ENCODE measurements at regions not wholly inside any gene's neighbourhood (a gene's known extent, or its start where the extent isn't known, plus 50 kb on each side); places are given as distances from the start of the nearest gene placed in this dataset.

DNA sequence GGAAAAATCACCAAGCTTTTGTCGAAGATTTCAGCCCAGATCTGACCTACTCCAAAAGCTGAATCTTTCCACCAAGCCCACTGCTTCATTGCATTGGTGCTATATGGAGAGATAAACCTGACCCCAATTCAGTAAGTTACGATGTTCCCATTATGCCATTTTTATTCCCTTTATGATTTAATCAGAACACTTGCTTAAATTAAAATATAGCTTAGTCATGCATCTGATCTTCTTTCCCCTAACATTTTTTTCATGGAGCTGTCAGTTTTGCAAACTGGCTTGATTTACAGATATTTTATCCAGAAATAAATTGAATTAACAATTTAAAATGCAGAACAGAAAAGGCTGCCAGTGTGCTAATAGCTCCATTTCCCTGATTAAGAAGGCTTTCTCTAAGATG is 503.5 kb upstream of the C1orf87 start:
- DNase-seq = no peak

DNA sequence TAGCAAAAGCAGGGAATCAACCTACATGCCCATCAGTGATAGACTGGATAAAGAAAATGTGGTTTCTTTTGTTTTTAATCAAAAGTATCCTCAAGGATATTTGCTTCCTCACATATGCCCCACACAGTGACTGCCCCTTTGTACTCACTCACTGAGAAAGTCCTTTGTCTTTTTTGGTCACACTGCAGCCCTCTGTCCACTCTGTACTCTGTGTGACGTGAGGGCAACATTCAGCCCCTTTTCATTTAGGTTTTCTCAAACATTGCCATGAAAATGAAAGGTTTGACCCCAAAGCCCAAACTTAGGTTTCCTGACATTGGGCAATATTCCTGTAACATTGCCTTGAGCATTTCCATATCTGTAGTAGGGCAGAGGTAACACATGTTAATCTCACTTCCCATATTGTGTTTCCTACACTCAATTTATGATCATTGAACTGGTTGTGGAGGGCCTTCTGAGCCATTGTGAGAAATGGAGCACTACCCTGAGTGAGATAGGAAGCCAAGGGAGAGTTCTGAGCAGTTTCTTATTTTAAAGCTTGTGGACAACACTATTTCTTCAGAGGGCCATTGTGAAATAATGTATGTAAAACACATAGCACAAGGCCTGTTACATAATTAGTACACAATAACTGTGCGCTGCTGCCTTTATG is 501.9 kb upstream of the C1orf87 start:
- DNase-seq = no peak

DNA sequence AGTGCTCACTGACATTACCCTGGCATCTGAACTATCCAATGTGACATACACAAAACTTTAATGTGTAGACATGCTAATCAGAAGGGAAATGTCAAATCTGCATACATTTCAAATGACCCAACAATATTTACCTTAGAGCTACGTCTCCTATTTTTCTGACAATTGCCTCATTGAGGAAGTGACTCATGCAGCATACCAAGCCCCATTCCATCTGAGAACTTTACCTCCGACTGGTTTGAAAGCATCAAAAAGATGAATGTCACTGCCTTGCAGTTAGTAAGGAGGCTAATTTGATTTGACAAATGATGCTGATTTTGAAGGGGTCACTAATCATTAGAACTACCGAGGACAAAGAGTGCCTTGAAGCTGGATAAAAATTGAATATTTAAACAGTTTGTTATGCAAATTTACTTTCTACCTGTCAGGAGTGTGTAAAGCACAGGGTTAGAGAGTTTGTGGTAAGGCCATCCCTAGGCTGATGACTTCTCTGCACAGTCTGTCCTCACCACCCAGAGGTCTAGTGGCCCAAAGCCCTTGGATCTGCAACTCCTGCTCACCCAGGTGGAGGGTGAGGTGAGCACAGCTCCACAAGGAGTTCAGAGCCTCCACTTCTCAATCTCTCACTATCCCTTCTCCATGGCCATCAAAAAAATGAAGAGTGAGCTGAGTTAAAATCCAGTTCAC is 500.3 kb upstream of the C1orf87 start:
- DNase-seq = no peak

DNA sequence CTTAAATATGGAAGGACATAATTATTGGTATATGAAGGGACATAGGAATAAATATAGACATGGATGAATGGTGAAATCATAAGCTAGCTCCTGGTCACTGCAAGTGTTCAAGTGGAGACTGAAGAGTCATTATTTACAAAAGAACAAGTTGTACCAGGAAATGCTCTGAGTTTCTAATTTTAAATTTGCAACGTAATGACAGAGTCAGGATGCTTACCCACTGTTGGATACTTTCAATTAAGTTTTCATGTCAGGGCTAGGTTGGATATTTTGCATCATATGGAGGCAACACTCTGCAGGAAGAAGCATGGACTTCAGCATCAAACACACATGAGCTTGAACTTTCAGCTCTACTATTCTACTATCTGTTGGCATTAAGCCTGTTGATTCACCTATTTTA is 499.6 kb upstream of the C1orf87 start:
- no peak for DNase-seq

DNA sequence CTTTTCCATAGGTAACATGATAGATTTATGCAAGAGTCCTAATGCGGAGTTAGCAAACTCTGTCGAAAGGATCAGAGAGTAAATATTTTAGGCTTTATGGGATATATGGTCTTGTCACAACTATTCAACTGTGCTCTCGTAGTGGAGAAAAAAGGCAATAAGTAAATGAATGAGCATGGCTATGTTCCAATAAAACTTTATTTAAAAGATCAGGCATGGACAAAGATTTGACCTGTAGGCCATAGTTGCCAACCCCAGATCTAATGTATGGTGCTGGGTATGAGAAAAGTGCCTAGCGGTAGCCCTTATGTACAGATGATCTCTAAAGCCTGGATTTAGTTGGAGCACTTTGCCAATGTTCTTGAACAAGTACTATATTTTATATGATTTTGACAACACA is 498.8 kb upstream of the C1orf87 start:
- no peak for DNase-seq

DNA sequence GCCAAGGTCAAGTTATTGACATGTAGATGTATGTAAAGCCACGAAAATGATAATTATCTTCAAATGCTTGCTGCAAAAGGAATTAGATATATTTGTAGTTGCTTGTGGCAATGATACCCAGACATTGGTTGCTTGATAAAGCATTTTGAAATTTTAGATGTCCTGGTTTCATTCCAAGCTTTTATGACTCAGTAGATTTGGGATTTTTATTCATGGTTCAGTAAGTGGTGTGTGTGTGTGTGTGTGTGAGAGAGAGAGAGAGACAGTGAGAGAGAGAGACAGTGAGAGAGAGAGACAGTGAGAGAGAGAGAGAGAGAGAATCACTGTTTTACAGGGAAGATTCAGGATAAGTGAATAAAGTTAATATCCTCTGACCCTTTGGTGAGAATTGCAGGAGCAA is 498.2 kb upstream of the C1orf87 start:
- DNase-seq = no peak

DNA sequence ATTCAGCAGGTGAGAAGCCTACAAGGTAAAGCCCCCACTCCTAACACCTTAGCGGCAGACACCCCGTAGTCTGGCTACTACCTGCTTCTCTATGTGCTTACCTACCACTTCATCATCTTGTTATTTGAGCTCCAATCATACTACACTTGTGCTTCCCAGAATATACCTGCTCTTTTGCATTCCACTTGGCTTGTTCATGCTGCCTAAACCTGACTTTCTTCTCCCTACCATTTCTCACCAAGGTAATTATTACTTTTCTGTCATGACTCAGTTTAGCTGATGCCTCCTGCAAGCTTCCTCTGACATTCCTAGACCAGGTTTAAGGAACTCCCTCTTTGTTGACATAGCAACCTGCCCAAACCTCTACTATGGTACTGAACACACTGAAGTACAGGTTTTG is 495.6 kb upstream of the C1orf87 start:
- no peak for DNase-seq

DNA sequence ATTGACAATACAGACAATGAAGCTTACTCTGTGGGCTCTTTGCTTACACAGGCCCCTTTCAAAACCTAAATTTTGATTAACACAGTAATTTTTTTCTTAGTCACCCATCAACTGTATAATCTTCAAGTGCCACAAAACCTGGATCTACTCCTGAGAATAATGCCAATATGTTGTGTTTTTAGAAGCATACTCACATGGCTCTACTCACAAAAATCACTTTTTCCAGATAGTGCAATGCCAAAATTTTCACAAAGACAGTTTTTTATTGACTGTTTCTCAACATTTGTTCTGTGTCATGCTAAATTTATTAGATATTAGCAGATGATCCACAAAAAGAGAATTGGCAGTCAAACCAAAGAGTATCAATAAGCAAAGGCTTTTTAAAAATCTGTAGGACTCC is 493.7 kb upstream of the C1orf87 start:
- no peak for DNase-seq

DNA sequence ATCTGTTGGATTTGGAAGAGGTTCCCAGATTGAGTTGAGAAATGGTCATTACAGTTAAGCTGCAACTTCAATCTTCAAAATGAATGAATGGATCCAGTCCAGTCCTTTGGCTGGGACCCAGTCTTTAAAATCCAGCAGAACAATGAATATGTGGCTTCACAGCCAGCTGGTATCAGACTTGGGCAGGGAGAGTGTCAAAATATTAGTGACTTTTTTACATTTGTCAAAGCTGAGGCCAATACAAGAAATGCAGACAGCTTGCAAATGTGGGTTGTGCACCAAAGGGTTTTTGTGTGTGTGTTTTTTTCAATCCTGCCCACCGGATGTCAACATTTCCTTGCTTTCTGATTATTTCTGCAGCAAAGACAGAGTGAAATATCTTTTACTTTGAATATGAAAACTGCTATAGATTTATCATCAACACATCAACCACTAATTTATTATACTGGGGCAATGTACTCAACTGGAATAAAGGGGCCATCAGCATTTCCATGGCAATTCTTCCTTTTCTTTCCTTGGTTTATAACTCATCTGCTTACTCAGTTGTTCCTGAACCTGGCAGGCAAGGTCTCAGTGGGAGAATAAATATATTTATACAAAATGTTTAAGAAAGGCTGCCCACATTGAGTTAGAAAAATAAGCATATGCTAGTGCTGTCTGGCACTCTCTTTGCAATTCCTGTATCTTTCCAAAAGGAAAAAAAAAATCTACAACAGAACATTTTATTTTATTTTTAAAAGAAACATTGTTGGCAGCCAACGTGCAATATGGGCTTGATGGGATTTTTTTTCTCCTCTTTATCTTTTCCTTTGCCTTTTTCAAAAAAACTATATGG is 491.6 kb upstream of the C1orf87 start:
- DNase-seq = no peak

DNA sequence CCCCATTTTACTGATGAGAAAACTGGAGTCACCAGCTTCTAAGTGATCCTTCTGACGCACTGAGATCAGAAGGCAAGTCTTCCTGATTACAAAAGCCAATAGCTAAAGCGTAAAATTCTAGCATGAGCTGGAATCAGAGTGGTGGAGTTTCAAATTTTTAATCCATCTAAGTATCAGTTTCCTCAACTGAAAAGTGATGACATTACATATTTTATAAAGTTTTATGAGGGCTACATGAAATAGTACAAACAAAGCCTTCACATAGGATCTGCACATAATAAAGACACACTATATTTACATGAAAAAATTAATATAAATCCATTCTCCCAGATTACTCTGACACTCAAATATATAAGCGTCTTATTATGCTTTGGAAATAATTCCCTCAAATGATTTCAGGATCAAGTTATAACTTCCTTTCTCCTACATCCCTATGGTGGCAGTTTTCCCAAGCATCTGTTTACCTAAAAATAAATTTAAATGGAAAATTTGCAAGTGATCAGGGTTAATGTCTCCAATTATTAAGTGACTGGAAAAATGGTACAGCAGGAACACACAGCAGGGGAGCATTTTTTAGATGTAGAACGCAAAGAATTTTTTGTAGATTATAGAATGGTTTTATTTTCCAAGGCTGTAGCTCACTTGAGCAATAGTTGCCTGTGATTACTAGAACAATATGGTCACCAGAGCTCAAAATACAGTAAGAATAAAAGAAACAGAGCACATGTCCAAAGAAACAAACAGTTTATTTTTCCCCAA is 490.4 kb upstream of the C1orf87 start:
- no peak for DNase-seq

DNA sequence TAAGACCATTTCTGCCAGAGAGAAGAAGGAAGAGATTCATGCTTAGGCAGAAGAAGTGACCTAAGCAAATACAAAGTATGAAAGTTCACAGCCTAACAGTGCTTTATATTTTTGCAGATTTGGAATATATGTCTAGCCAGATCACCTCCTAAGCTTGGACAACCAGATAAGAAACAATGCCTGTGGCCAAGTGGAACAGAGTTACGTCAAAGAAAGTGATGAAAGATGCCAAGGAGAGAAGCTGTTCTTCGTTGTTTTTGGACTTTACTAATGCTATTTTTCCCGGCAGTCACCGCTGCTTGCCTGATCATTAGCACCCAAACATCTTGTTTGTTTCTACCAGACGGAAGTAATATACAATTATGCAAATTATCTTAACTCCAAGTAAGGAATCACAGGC is 489.2 kb upstream of the C1orf87 start:
- no peak for DNase-seq

DNA sequence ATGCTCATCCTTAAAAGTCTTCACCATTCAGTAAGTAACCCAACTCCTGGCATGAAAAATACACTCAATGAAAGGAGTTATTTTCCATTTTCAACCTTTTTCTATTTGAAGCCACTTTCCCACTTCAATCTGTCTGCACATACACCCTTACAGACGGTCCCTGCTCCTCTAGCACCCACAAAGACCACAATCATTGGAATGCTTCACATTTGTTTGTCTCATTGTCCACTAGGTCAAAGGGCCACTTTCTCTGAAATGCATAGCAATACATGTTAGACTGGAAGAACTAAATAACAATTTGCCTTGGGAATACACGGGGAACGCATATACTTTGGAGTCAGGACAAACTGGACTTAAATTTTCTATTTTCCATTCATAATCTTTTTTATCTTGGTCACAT is 487.1 kb upstream of the C1orf87 start:
- no peak for DNase-seq

DNA sequence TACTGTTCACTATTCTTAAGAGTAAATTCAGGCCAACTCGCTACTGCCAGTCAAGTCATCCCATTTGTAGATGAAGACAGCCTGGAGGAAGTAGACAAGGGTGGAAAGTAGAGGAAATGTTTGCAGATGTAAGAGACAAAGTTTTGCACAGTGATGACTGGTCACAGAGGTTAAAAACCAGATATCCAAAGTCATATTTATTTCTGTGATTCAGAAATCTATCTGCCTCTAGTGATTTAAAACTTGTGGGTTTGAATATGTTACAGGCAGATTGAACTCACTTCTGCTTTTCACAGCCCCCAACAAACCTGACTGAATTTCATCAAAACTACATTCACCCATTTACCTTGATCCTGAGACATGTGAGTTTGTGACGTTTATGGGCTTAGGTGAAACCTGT is 484.7 kb upstream of the C1orf87 start:
- DNase-seq = no peak

DNA sequence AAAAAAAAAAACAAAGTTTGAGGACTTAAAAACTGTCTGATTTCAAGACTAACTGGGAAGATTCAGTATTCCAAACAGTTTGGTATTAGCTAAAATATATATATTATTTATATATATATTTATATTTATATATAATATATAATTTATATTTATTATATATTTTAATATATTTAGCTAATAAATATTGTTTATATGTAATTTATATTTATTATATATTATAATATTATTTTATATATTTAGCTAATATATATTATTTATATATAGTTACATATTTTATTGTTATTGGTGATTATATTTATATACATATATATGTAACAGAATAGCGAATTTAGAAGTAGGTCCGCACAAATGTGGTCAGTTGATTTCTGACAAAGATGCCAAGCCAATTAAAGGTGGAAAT is 480.2 kb upstream of the C1orf87 start:
- no peak for DNase-seq

DNA sequence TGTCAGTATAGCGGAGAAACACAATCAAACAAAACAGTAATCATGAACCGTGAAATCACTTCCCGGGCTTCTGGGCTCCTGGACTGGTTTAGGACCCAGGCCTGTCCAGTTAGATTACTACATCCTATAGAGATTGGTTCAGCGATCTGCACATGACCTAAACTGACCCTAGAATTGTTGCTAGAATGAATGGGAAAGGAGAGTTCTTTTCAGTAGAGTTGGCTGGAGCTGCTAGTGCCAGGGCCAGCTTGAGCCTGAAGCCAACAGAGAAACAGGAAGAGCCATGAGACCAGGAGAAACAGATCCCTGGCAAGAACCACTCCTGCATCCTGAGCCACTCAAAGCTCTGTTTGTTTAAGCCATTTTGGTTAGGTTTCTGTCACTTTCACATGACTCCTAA is 474.3 kb upstream of the C1orf87 start:
- DNase-seq = no peak

DNA sequence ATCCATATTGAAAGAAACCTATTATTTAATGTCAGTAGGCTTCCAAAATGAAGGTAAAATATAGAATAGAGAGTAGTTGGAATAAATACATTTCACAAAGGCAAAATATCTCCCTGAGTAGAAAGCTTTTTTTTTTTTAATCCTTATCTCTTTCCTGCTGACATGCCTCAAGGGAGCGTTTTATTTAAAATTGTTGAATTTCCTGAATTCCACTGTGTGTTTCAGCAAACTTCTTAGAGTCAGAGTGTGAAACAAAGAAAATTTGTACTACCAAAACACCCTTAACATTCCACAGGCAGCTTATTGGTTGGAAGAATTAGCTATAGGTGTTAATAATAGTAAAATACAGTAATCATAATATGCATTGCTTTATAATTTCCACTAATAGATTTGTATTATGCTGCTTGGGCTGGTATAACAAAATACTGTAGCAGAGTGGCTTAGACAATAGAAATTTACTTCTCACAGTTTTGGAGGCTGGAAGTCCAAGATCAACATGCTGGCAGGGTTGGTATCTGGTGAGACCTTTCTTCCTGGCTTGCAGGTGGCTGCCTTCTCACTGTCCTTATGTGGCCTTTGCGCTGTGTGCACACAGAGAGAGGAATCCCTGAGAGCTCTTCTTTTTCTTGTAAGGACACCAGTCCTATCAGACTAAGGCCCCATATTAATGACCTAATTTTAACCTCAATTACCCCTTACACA is 468.4 kb upstream of the C1orf87 start:
- DNase-seq = no peak

DNA sequence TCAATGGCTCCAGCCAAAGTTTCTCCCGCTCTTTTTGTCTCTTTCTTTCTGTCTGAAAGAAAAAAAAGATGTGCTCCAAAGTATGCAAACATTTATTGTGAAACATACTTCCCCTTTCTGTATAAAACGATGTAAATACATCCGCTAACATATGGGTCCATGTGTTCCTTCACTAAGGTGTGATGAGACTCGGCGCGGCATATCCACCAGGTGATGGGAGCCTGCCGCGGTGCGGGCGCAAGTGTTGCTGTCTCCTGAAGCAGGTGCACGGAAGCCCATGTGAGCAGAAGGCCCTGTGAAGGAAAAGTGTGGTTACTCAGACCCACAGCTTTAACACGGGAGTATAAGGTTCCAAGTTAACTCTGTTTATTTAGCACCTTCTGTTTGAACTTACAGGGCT is 466.6 kb upstream of the C1orf87 start:
- DNase-seq = no peak

DNA sequence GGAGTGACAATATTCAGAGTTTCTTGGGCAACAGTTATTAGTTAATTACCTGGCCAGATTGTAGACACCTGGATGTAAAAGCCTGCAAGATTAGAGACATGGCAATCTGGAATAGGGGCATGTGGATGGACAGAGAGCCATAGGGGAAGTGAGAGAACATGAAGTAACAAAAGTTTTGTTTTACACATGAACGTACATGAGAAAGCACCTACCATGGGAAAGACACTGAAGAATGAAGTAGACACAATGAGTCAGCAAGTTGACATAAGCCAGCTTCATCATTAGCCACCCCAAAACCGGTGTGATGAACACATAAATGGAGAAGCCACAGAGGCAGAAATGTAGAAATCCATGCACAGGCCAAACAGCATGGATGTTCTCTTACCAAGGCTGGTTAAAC is 462.1 kb upstream of the C1orf87 start:
- no peak for DNase-seq

DNA sequence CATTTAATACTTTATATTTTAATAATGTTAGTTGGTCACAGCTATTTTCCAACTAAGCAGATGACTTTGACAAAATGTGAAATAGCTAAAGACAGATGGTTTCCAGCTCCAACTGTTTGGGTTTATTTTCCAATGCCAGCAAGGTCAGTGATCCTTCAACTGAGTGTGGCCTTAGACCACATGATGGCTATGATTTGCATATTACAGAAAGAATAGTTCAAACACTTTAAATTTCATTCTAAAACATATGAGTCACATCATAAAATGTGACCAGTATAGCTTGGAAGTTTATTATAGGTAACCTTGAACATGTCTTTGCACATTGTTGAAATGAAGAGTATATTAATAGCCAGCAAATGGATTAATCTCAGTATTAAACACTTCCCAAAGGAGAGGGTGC is 454.0 kb upstream of the C1orf87 start:
- DNase-seq = no peak

DNA sequence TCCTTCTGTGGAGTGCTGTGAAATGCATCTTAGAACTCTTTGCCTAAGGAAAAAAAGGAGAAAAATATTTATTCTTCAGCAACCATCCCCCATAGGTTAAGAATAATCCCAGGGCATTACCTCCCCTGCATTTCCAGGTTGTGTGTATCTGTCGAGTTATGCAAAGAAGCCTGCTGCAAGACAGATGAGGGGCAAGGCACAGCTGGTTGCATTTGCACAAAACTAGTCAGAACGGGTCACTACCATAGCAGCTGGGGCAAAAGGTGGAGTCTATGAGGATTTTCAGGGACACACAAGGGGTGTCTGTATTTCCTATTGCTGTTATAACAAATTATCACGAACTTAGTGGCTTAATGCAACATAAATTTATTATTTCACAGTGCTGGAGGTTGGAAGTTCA is 443.4 kb upstream of the C1orf87 start:
- no peak for DNase-seq

DNA sequence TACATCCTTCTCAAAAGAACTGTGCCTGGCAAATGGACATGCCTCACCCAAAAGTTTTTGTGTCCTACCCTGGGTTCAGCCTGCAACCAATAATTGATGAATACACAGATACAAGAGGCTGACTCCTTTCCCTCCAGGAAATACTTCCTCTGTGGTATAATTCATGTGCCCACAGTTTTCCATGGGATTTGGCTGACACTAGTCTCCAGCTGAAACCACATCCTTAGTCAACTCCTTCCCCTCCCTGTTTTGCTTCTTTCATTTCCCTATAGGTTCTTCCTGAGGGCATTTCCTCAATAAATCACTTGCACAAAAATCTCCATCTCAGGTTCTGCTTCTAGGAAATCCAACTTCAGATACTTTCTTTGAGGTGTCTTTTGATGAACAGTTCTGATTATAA is 436.6 kb upstream of the C1orf87 start:
- DNase-seq = no peak

DNA sequence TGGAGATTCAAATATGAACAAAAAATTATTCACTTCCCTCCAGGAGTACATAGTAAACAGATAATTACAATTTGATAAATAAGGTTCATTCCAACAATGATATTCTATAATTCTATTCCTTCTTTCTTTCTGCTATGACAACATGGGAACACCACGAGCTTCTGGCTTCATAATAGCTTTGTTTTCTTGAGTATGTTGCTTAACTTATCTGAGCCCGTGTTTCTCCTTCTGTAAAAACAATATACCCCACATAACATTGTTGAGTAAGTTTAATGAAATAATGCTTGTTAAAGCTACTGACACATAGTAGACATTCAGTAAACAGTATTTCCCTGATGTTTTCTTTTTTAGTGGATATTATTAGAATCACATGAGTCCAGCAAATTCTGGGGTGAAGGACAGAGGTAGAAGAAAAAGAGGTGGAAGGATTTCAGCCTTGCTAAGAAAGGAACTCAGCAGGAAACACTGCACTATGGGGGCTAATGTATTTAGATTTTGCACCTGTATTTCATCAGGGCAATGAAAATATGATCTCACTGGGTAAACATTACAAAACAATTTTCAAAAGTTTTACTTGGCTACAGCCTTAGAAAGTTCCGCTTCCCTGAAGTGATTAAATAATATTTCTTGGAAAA is 430.8 kb upstream of the C1orf87 start:
- no peak for DNase-seq

All from effector CD8-positive, alpha-beta T cell (primary cell).